ENCODE measurements at regions not wholly inside any gene's neighbourhood (a gene's known extent, or its start where the extent isn't known, plus 50 kb on each side); places are given as distances from the start of the nearest gene placed in this dataset.

- H3K4me1 ChIP-seq (ENCODE audit: control insufficient read depth, insufficient read depth, low read length), result peaks cover 3% of the 10 kb centered on the region
- WGBS, result 44% methylated on average over 3 of the region's 3 CpGs
- no peak for ATAC-seq
- no peak overlapping the region for H3K27ac ChIP-seq (ENCODE audit: low read length)
- no peaks in the 10 kb centered on the region for H3K27me3 ChIP-seq (ENCODE audit: control insufficient read depth, insufficient read depth)
- H3K9me3 ChIP-seq (ENCODE audit: control insufficient read depth, low read length), result no peaks in the 10 kb centered on the region
- no peak overlapping the region for H3K4me3 ChIP-seq (ENCODE audit: low read length)
- intact Hi-C loops (cut with DNase I), result no loop called here
- no peak for DNase-seq
Observed at GRCh38 chrX:69110116-69110530, 55.1 kb downstream of the PJA1 start.

- H3K27ac ChIP-seq (ENCODE audit: low read length), result no peak overlapping the region
- DNase-seq (no peak), ATAC-seq (no peak)
- H3K27me3 ChIP-seq (ENCODE audit: control insufficient read depth, insufficient read depth), result no peaks in the 10 kb centered on the region
- H3K4me1 ChIP-seq (ENCODE audit: control insufficient read depth, insufficient read depth, low read length), result peaks cover 3% of the 10 kb centered on the region
- no peak overlapping the region for H3K4me3 ChIP-seq (ENCODE audit: low read length)
- H3K9me3 ChIP-seq (ENCODE audit: control insufficient read depth, low read length), result no peaks in the 10 kb centered on the region
- WGBS, result 61% methylated on average over 5 of the region's 5 CpGs
- intact Hi-C loops (cut with DNase I), result no loop called here
Observed at GRCh38 chrX:69109706-69110105, 55.5 kb downstream of the PJA1 start.

- WGBS, result 83% methylated on average over 8 of the region's 8 CpGs
Observed at GRCh38 chrX:69109036-69109663, 56.1 kb downstream of the PJA1 start.

GRCh38 chrX:69107747-69108401 lies 57.4 kb downstream of the PJA1 start:
- H3K9me3 ChIP-seq (ENCODE audit: control insufficient read depth, low read length), result no peaks in the 10 kb centered on the region
- H3K4me3 ChIP-seq (ENCODE audit: low read length), result no peak overlapping the region
- peak overlapping the region; percentile 13 for H3K27ac ChIP-seq (ENCODE audit: low read length)
- ATAC-seq (peak in 1 of 2 donors; percentile 65), DNase-seq (peak in 1 of 3 donors; percentile 70)
- WGBS, result 27% methylated on average over 7 of the region's 7 CpGs
- intact Hi-C loops (cut with DNase I), result no loop called here
- peaks cover 3% of the 10 kb centered on the region for H3K4me1 ChIP-seq (ENCODE audit: control insufficient read depth, insufficient read depth, low read length)
- no peaks in the 10 kb centered on the region for H3K27me3 ChIP-seq (ENCODE audit: control insufficient read depth, insufficient read depth)

More at GRCh38 chrX:69109036-69109663, 56.1 kb downstream of the PJA1 start:
- H3K9me3 ChIP-seq (ENCODE audit: control insufficient read depth, low read length), result no peaks in the 10 kb centered on the region
- H3K27me3 ChIP-seq (ENCODE audit: control insufficient read depth, insufficient read depth), result no peaks in the 10 kb centered on the region
- ATAC-seq (no peak), DNase-seq (no peak)
- intact Hi-C loops (cut with DNase I), result no loop called here
- H3K27ac ChIP-seq (ENCODE audit: low read length), result no peak overlapping the region
- H3K4me3 ChIP-seq (ENCODE audit: low read length), result no peak overlapping the region
- peaks cover 3% of the 10 kb centered on the region for H3K4me1 ChIP-seq (ENCODE audit: control insufficient read depth, insufficient read depth, low read length)

- intact Hi-C loops (cut with DNase I), result no loop called here
- DNase-seq, result peak; percentile 32 to 84 (median 82)
- H3K27me3 ChIP-seq (ENCODE audit: control insufficient read depth, insufficient read depth), result no peaks in the 10 kb centered on the region
- H3K27ac ChIP-seq (ENCODE audit: low read length), result no peak overlapping the region
- ATAC-seq, result peak; percentile 38 to 87
- peaks cover 3% of the 10 kb centered on the region for H3K4me1 ChIP-seq (ENCODE audit: control insufficient read depth, insufficient read depth, low read length)
- H3K9me3 ChIP-seq (ENCODE audit: control insufficient read depth, low read length), result no peaks in the 10 kb centered on the region
- 29% methylated on average over 1 of the region's 1 CpG for WGBS
- H3K4me3 ChIP-seq (ENCODE audit: low read length), result no peak overlapping the region
Observed at GRCh38 chrX:69107231-69107739, 58.0 kb downstream of the PJA1 start.

- peaks cover 3% of the 10 kb centered on the region for H3K4me1 ChIP-seq (ENCODE audit: control insufficient read depth, insufficient read depth, low read length)
- intact Hi-C loops (cut with DNase I), result no loop called here
- H3K4me3 ChIP-seq (ENCODE audit: low read length), result no peak overlapping the region
- H3K27ac ChIP-seq (ENCODE audit: low read length), result no peak overlapping the region
- 85% methylated on average over 10 of the region's 10 CpGs for WGBS
- ATAC-seq (no peak), DNase-seq (no peak)
- no peaks in the 10 kb centered on the region for H3K27me3 ChIP-seq (ENCODE audit: control insufficient read depth, insufficient read depth)
- no peaks in the 10 kb centered on the region for H3K9me3 ChIP-seq (ENCODE audit: control insufficient read depth, low read length)
Observed at GRCh38 chrX:69104756-69105434, 60.4 kb downstream of the PJA1 start.

- DNase-seq, result no peak
- Histone ChIP-seq H3K27me3 (ENCODE audit: control insufficient read depth, insufficient read depth) (no peaks in the 10 kb centered on the region), H3K27ac (ENCODE audit: low read length) (no peak overlapping the region), H3K4me1 (ENCODE audit: control insufficient read depth, insufficient read depth, low read length) (peaks cover 3% of the 10 kb centered on the region), H3K9me3 (ENCODE audit: control insufficient read depth, low read length) (no peaks in the 10 kb centered on the region), H3K4me3 (ENCODE audit: low read length) (no peak overlapping the region)
- intact Hi-C loops (cut with DNase I), result no loop called here
- WGBS, result 90% methylated on average over 5 of the region's 5 CpGs
- no peak for ATAC-seq
Observed at GRCh38 chrX:69103539-69103938, 61.7 kb downstream of the PJA1 start.

GRCh38 chrX:69102612-69103194 lies 62.5 kb downstream of the PJA1 start:
- no peaks in the 10 kb centered on the region for H3K9me3 ChIP-seq (ENCODE audit: control insufficient read depth, low read length)
- peaks cover 3% of the 10 kb centered on the region for H3K4me1 ChIP-seq (ENCODE audit: control insufficient read depth, insufficient read depth, low read length)
- no peaks in the 10 kb centered on the region for H3K27me3 ChIP-seq (ENCODE audit: control insufficient read depth, insufficient read depth)
- no peak overlapping the region for H3K27ac ChIP-seq (ENCODE audit: low read length)
- H3K4me3 ChIP-seq (ENCODE audit: low read length), result no peak overlapping the region
- intact Hi-C loops (cut with DNase I), result no loop called here
- 58% methylated on average over 5 of the region's 5 CpGs for WGBS
- ATAC-seq (no peak), DNase-seq (no peak)

GRCh38 chrX:69101683-69102251 lies 63.5 kb downstream of the PJA1 start:
- WGBS, result 54% methylated on average over 7 of the region's 7 CpGs

GRCh38 chrX:69100478-69100877 lies 64.8 kb downstream of the PJA1 start:
- H3K27ac ChIP-seq (ENCODE audit: low read length), result no peak overlapping the region
- intact Hi-C loops (cut with DNase I), result no loop called here
- no peak overlapping the region for H3K4me3 ChIP-seq (ENCODE audit: low read length)
- H3K4me1 ChIP-seq (ENCODE audit: control insufficient read depth, insufficient read depth, low read length), result no peaks in the 10 kb centered on the region
- 92% methylated on average over 4 of the region's 4 CpGs for WGBS
- H3K9me3 ChIP-seq (ENCODE audit: control insufficient read depth, low read length), result no peaks in the 10 kb centered on the region
- no peaks in the 10 kb centered on the region for H3K27me3 ChIP-seq (ENCODE audit: control insufficient read depth, insufficient read depth)
- no peak for DNase-seq
- no peak for ATAC-seq

More at GRCh38 chrX:69101683-69102251, 63.5 kb downstream of the PJA1 start:
- Histone ChIP-seq H3K4me1 (ENCODE audit: control insufficient read depth, insufficient read depth, low read length) (no peaks in the 10 kb centered on the region), H3K9me3 (ENCODE audit: control insufficient read depth, low read length) (no peaks in the 10 kb centered on the region), H3K27ac (ENCODE audit: low read length) (no peak overlapping the region), H3K4me3 (ENCODE audit: low read length) (no peak overlapping the region), H3K27me3 (ENCODE audit: control insufficient read depth, insufficient read depth) (no peaks in the 10 kb centered on the region)
- ATAC-seq, result no peak
- no peak for DNase-seq
- intact Hi-C loops (cut with DNase I), result no loop called here

Measured in right cardiac atrium (tissue), 5 donors.